HG02798 (cell line): ENCODE measurements at regions not wholly inside any gene's neighbourhood (a gene's known extent, or its start where the extent isn't known, plus 50 kb on each side); places are given as distances from the start of the nearest gene placed in this dataset.
A peak's percentile ranks its signal among the peaks of the same experiment; 100 is the strongest.
"Not testable (repeated sequence)": the region's sequence is repeated elsewhere in the genome, so short reads cannot be mapped to it uniquely, and the experiment has no call there.

Experiments
- ATAC-seq: cut with Tn5 transposase; IDR thresholded peaks from one replicate; pipeline ENCODE4 v1.9.1; 2021; ENCODE audit warnings: mild to moderate bottlenecking; ENCODE audit not compliant: unreplicated experiment, poor library complexity

- no peak for ATAC-seq
These were observed 101.4 kb downstream of the TNFAIP3 start for GRCh38 chr6:137968455-137968804.

- no peak for ATAC-seq
These were observed 101.8 kb downstream of the TNFAIP3 start for GRCh38 chr6:137968901-137969300.

- ATAC-seq, result no peak
These were observed 102.8 kb downstream of the TNFAIP3 start for GRCh38 chr6:137969874-137970273.

- ATAC-seq, result peak; percentile 63
These were observed 103.3 kb downstream of the TNFAIP3 start for GRCh38 chr6:137970368-137970767.

- ATAC-seq, result no peak
These were observed 106.1 kb downstream of the TNFAIP3 start for GRCh38 chr6:137973201-137973600.

- ATAC-seq, result peak; percentile 35
These were observed 108.3 kb downstream of the TNFAIP3 start for GRCh38 chr6:137975188-137975940.

GRCh38 chr6:137976430-137976829 is 109.4 kb downstream of the TNFAIP3 start:
- no peak for ATAC-seq

GRCh38 chr6:137977206-137977605 is 110.1 kb downstream of the TNFAIP3 start:
- no peak for ATAC-seq

GRCh38 chr6:137977814-137978213 is 110.8 kb downstream of the TNFAIP3 start:
- ATAC-seq, result no peak

GRCh38 chr6:137978252-137978896 is 111.3 kb downstream of the TNFAIP3 start:
- peak; percentile 59 for ATAC-seq

- ATAC-seq, result not testable (repeated sequence)
These were observed 112.2 kb downstream of the TNFAIP3 start for GRCh38 chr6:137979263-137979662.

- ATAC-seq, result no peak
These were observed 113.7 kb downstream of the TNFAIP3 start for GRCh38 chr6:137980777-137981176.

- no peak for ATAC-seq
These were observed 114.7 kb downstream of the TNFAIP3 start for GRCh38 chr6:137981758-137982157.

- ATAC-seq, result no peak
These were observed 115.5 kb downstream of the TNFAIP3 start for GRCh38 chr6:137982418-137983189.

- ATAC-seq, result no peak
These were observed 116.2 kb downstream of the TNFAIP3 start for GRCh38 chr6:137983269-137983668.

GRCh38 chr6:137989664-137990063 is 117.6 kb downstream of the PERP start:
- ATAC-seq, result no peak

GRCh38 chr6:137995371-137995770 is 111.8 kb downstream of the PERP start:
- ATAC-seq, result no peak

GRCh38 chr6:137998461-137999019 is 108.7 kb downstream of the PERP start:
- no peak for ATAC-seq

- no peak for ATAC-seq
These were observed 107.4 kb downstream of the PERP start for GRCh38 chr6:137999815-138000214.

- ATAC-seq, result no peak
These were observed 106.3 kb downstream of the PERP start for GRCh38 chr6:138000941-138001340.
